ENCODE measurements at regions not wholly inside any gene's neighbourhood (a gene's known extent, or its start where the extent isn't known, plus 50 kb on each side); places are given as distances from the start of the nearest gene placed in this dataset.

DNA sequence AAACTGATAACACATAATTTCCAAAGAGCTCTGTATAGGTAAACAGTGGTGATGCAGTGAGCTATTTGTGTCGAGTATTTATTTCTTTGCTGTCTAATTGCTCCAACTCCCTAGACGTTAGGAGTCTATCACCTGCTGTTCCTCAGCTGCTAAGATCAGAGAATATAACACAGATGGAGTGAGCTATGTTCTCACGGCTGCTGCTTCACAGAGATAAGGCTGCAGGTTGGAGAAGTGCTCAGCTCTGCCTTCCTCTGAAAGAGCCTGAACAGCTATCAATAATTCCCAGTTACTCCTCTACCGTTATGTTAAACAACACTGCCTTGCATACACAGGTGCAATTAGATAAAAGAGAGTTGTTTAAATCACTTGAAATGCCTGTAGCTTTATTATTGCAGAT, 103.2 kb upstream of the MDGA2 start:
- TF ChIP-seq POLR2A (IDR thresholded peaks at IDR 0.05) (no peak), EP300 (IDR thresholded peaks at IDR 0.05) (no peak)
- TF ChIP-seq, protein P1, sequence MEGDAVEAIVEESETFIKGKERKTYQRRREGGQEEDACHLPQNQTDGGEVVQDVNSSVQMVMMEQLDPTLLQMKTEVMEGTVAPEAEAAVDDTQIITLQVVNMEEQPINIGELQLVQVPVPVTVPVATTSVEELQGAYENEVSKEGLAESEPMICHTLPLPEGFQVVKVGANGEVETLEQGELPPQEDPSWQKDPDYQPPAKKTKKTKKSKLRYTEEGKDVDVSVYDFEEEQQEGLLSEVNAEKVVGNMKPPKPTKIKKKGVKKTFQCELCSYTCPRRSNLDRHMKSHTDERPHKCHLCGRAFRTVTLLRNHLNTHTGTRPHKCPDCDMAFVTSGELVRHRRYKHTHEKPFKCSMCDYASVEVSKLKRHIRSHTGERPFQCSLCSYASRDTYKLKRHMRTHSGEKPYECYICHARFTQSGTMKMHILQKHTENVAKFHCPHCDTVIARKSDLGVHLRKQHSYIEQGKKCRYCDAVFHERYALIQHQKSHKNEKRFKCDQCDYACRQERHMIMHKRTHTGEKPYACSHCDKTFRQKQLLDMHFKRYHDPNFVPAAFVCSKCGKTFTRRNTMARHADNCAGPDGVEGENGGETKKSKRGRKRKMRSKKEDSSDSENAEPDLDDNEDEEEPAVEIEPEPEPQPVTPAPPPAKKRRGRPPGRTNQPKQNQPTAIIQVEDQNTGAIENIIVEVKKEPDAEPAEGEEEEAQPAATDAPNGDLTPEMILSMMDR (IDR thresholded peaks at IDR 0.05), result no peak

Measured in ovary (tissue), 3 donors.